IMR-90 (cell line): ENCODE measurements at regions not wholly inside any gene's neighbourhood (a gene's known extent, or its start where the extent isn't known, plus 50 kb on each side); places are given as distances from the start of the nearest gene placed in this dataset.

ENCODE experiments used
- CEBPB ChIP-seq: IDR thresholded peaks from 2 replicates; pipeline ENCODE4 v1.6.1; 2012; ENCODE audit warnings: low read depth, low read length, improper control_type of control experiment
- CTCF ChIP-seq: conservative IDR thresholded peaks from 2 replicates; pipeline ENCODE4 v1.5.1; 2012; ENCODE audit warnings: mild to moderate bottlenecking, low read depth, low read length, improper control_type of control experiment
- MXI1 ChIP-seq: IDR thresholded peaks from 2 replicates; pipeline ENCODE4 v1.6.1; 2012; ENCODE audit warnings: low read depth, mild to moderate bottlenecking, low read length, moderate library complexity, borderline replicate concordance
- POLR2A ChIP-seq: IDR thresholded peaks from 2 replicates; pipeline ENCODE4 v1.6.1; 2012; ENCODE audit warnings: mild to moderate bottlenecking, low read depth, low read length
- RAD21 ChIP-seq: IDR thresholded peaks from 2 replicates; pipeline ENCODE4 v1.6.1; 2012; ENCODE audit warnings: low read length, improper control_type of control experiment
- RCOR1 ChIP-seq: IDR thresholded peaks from 2 replicates; pipeline ENCODE4 v1.6.1; 2012; ENCODE audit warnings: mild to moderate bottlenecking, low read length, improper control_type of control experiment; ENCODE audit not compliant: insufficient replicate concordance
- RFX5 ChIP-seq: IDR thresholded peaks from 2 replicates; pipeline ENCODE4 v1.8.0; 2012; ENCODE audit warnings: low read depth, mild to moderate bottlenecking, low read length, moderate library complexity
- SMC3 ChIP-seq: fragments of 150-350 bp; IDR thresholded peaks from 2 replicates; pipeline ENCODE4 v1.6.1; 2016; ENCODE audit warnings: low read depth, mild to moderate bottlenecking, antibody characterized with exemption, low read length, moderate library complexity

- TF ChIP-seq CTCF (no peak), POLR2A (no peak), MXI1 (no peak), RCOR1 (no peak), RAD21 (no peak), CEBPB (no peak), SMC3 (no peak), RFX5 (no peak)
Observed at GRCh38 chr20:24275946-24276705, 193.3 kb upstream of the SYNDIG1 start.
